ENCODE measurements at regions not wholly inside any gene's neighbourhood (a gene's known extent, or its start where the extent isn't known, plus 50 kb on each side); places are given as distances from the start of the nearest gene placed in this dataset.

DNA sequence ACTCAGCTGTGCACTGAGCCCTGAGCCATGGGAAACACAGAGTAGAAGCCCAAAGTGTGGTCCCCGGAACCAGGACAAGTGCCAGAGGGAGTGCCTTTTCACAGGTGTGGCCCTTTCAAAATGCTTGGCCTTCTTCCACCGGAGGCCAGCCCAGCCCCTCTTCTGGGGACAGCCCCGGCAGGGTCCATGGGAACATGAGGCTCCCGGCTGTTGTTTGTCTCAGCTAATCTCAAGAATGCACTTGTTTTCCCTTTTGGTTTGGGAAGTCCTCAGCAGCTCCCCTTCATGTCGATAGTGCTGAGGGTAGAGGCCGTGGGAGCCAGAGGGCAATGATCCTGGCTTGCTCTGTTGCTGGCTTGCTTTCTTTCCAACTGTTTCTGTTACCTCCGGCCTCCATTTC is 91.1 kb upstream of the MRPS22 start:
- TF ChIP-seq, protein P1, sequence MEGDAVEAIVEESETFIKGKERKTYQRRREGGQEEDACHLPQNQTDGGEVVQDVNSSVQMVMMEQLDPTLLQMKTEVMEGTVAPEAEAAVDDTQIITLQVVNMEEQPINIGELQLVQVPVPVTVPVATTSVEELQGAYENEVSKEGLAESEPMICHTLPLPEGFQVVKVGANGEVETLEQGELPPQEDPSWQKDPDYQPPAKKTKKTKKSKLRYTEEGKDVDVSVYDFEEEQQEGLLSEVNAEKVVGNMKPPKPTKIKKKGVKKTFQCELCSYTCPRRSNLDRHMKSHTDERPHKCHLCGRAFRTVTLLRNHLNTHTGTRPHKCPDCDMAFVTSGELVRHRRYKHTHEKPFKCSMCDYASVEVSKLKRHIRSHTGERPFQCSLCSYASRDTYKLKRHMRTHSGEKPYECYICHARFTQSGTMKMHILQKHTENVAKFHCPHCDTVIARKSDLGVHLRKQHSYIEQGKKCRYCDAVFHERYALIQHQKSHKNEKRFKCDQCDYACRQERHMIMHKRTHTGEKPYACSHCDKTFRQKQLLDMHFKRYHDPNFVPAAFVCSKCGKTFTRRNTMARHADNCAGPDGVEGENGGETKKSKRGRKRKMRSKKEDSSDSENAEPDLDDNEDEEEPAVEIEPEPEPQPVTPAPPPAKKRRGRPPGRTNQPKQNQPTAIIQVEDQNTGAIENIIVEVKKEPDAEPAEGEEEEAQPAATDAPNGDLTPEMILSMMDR (IDR thresholded peaks at IDR 0.05): no peak
- no peak for TF ChIP-seq EZH2 (IDR thresholded peaks at IDR 0.05)

All from neural progenitor cell (in vitro differentiated cells).